Inferior parietal cortex (tissue), 1 donor: ENCODE measurements at regions not wholly inside any gene's neighbourhood (a gene's known extent, or its start where the extent isn't known, plus 50 kb on each side); places are given as distances from the start of the nearest gene placed in this dataset.
"Not testable (repeated sequence)": the region's sequence is repeated elsewhere in the genome, so short reads cannot be mapped to it uniquely, and the experiment has no call there.

Source experiments
- DNase-seq: peaks from one replicate; pipeline ENCODE4 v3.0.0-alpha.2; 2016; ENCODE audit errors: extremely low spot score

DNA sequence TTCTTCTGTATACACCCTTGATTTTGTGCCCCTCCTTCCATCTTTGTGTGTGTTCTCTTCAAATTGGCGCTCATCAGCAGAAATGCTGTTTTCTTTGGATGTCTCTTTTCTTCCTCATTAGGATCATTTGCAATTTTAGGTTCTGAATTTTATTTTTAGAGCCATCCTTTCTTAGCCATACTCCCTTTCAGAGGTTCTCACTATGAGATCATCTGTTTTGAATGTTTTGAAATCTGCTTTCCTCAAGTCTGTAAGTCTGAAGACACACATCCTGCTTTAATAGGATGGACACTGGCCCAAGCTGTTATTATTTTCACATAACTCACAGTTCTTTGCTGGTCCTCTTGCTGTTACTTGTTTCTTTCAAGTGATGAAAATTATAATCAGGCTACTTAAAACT is 124.8 kb downstream of the BDH1 start:
- DNase-seq = no peak

DNA sequence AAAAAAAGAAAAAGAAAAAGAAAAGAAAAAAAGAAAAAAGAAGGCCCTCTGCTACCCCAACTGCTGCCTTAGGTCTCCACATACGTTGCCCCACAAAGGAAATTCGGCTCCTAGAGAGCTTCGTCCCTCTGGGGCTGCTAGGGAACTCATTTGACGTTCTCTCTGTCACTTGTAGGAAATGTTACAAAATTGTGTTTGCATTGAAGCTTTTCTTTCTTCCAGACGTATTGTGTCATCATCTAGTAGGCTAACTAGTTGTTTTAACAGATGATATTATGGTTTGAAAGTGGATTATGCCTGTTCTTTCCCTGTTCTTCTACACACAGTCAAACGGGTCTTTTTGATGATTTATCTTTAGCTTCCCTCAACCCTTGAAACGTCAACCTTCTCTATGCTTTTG is 125.3 kb downstream of the BDH1 start:
- no peak for DNase-seq

DNA sequence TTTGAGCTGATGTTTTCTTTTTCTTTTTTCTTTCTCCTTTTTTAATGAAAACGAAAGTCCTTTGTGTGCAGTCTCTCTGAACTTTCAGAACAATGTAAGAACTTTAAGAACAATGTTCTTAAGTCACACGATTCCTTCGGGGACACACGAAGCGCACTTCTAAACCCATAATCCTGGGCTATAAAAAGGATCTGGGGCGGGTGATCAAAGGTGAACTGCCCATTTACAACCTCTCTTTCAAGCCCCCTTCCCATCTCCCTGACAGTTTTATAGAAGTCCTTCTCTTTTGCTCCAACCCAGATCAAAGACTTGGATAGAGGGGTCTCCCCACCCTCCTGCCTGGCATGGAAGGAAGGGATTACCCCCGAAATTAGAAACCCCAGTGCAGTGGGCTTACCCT is 126.8 kb downstream of the BDH1 start:
- no peak for DNase-seq

DNA sequence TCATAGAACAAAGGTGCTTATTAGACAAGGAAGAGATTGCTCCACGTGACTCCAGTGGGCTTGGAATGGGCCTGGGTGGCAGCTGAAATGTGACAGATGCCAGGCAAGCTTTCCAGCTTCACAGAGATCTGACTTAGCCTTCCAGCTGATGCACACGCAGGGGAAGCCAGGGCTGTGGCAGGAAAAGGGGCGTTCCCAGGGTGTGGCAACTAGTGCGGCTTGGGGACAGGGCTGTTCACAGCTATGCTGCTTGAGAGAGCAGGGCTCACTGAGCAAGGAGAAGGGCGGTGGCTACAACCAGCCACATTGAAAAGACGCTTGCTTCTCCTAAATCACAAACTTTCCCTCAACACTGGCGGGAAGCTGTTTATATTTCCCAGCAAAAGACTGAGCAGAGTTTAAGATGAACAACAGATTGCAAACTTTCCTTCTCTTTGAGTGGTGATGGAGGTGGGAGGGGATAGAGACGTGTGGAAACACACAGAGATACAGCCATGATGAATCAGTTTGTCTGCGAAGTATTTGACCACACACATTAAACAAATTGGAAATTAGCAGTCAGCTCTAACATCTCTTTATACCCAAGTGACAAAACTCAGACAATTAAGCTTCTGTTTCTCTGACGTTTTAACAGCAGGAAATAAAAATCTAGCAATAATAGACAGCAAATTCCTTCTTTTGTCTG is 127.5 kb downstream of the BDH1 start:
- no peak for DNase-seq

DNA sequence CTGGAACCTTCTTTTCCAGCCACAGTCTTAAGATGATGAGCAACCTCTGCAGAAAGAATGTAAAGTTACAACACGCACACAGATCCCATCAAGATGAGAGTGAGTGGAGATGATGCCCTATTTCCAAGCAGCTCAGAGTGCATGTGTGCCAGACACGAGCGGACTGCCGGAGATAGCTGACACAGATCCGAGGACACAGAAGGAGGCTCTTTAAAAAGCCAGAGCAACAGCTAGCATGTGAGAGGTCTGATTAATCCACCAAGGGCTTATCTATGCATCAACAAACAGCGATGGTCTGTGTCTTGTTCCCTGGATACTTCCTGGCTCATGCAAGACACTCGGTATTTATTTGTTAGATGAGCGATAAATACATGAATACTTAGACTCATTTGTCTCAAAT is 128.6 kb upstream of the DLG1 start:
- no peak for DNase-seq

DNA sequence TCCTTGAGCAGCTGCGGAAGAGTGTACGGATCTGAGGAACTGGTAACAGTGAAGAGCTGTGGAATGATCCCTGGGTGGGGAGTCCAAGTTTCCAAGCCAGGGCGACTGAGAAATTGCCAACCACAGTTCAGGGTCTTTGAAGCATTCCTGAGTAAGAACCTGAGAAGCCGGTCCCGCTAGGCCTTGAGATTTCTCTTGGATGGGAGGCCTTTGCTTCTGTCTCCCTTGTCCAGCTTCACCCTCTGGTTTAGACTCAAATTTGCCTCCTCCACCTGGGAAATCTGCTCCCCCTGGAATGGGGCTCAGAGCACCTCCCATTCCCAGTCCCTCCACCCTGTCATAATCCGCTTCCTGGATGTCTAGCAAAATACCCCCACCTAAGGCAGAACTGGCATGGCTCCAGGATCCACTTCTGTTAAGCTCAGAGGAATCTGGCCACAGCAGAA is 127.7 kb upstream of the DLG1 start:
- no peak for DNase-seq

DNA sequence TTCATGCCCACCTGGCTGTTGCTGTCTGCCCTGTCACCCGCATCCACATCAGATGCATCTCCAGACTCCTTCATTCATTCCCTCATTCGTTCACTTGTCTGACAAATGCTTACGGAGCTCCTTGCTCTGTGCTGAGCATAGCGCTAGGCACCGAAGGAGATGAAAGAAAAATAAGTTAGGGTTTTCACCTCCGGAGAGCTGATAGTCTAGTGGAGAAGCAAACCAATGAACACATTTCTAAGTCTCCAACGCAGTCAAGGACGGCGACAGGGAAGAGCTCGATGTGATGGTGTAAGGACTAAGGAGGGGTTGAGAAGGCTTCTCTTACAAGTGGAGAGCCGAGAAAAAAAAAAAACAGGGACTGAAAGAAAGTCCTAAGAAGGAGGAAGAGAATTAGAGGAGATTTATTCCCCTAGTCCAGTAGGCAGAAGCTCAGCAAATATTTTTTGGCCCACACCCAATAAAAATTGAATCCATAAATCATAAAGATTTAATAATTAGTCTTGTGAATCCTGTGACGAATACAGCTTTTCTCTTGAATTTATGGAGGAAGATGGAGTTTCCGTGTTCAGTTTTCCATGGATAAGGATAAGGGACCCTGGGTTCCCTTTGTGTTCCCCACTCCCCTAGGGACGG is 127.2 kb upstream of the DLG1 start:
- DNase-seq = no peak

DNA sequence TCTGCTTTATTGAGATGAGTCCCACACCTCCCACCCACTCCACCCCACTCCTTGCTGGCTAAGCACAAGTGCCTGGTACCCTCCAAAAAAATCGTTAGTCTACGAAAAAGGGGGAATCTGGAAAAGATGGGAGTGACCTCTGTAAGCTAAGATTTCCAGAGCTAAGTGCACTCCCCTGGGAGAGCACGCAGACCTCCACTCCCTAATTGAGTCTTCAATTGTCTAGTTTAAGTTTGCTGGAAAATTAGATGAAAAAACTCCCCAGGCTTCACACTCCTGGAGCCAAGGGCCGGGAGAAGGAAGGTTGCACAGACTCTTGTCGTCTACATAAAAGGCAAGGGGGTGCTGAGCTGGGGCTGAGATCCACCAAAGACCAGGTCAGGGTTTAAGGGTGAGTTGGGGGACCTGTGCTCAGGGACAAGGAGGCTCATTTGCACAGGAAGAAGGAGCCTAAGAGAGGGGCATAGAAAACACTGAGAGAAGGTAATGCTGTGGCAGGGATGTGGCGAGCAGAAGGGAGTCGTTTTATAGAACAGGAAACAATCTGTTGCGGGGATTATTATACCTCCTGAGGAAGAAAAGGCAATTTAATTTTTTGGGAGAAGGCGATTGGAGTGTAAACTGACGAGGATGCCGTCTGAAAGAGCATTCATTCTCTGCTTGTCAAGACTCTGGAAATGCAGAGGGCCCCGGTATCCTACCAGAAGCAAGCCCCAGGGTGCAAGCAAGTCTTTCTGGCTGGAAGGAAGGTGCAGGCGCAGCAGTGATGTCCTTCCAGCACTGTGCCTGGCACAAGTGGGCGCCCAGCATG is 126.5 kb upstream of the DLG1 start:
- DNase-seq = no peak

DNA sequence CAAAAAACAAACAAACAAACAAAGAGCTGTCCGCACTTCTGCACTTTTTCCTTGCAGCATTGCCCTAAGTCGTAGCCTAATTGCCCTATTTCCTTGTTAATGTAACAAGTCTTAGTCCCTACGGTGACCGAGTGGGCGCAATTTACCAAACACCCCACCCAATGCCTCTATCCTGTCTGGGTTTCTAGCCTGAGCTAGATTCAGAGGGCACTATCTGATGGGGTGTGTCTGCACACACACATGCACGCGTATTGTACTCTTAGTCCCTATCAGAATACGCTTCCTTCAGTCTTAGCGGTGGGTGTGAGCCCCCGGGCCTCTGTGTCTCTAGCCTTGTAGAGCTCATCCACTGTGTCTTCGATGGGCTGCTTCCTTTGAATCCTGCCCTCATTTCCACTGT is 125.9 kb upstream of the DLG1 start:
- no peak for DNase-seq

DNA sequence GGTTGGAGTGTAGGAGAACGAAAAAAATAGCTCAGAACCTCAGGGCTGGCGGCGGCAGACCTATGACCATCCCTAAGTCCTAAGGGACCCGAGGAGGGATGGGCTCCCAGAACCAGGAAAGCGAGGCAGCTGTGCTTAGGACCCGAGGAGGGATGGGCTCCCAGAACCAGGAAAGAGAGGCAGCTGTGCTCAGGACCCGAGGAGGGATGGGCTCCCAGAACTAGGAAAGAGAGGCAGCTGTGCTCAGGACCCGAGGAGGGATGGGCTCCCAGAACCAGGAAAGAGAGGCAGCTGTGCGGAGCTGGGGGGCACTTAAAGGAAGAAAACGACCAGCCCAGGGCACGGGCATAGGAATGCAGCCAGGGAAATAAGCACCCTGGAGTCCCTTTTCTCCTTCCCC is 125.0 kb upstream of the DLG1 start:
- no peak for DNase-seq

DNA sequence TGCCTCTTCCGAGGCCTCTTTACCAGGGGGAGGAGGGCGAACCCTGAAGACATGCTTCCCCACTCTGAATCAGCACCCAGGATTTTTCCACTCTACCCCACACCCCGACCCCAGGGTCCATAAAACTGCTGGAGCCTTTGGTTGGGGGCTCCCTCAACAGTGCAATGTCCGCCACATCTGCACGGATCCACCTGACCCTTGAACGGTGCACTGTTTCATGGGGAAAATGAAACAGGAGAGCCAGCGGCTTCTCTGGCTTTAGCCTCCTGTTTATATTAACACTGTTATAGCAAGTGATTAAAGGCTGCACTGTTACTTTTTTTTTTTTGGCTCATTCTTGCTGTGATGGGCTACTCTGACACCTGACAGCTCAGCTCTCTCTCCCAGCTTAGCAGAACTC is 124.1 kb upstream of the DLG1 start:
- DNase-seq = no peak

DNA sequence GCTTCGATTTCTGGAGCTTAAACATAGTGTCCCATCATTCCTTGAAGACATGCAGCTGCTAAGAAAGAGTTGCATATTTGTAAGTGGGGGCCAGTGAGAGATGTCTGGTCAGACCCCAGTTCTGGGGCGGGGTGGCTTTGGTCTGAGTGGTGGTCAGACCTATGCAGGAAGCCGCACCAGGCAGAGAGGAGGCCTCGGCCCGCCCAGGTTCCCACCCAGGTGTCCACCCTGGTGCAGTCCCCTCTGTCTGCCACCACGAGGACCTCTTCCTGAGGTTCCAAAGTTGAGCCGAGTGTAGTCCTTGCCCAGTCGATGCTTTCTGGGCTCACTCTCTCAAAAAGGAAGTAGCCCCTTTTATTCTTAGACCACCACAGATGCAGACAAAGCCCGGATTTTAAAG is 122.6 kb upstream of the DLG1 start:
- DNase-seq = no peak

DNA sequence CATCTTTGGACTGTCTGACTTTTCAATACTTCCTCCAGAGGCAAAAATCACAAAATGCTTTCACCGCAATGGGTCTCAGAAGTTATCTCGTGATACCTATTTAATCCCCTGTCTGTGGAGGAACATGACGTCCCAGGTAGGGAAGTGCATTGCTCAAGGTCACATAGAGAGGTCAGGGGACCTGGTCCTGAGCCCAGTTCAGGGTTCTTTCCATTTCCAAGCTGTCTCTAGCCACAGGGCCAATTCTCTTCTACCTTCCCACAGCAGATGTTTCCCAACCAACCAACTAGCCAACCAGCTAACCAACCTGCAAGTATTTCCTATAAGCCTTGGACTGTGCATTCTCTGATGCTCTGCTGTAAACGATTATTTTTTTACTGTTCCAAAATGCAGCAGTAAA is 122.2 kb upstream of the DLG1 start:
- DNase-seq = no peak

DNA sequence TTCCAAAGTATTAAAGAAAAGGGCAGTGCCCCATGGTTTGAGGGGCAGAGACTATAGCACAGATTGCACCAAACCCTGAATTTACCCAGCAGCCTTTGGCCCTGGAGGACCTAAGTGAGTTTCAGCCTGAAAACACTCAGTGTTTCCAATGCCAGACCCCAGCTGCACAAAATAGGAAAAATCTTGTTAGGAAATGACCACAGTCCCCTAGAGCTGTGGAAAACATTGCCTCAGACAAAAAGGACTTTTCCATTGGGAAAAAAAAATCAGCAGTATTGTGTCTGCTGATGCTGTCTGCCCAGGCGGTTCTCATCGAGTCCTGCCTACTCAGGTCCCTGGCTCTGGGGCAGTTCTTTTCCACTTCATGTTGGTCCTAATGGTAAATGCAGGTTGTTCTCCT is 121.7 kb upstream of the DLG1 start:
- no peak for DNase-seq

DNA sequence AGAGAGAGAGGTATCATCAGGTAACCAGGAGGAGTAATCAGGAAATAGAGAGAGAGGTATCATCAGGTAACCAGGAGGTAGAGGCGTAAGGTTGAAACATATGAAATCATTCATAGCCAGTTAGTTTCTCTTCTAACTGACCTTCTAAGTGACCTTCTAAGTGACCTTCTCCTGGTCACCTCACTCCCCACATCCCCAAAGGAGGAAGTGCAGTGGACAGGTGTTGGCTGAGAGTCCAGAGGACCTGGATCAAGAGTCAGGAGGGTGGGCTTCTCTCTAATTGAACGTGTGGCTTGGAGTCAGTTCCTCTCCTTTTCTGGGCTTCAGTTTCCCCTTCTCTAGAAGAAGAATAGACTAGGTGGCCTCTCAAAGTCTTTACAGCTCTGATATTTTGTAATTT is 121.3 kb upstream of the DLG1 start:
- DNase-seq = no peak

DNA sequence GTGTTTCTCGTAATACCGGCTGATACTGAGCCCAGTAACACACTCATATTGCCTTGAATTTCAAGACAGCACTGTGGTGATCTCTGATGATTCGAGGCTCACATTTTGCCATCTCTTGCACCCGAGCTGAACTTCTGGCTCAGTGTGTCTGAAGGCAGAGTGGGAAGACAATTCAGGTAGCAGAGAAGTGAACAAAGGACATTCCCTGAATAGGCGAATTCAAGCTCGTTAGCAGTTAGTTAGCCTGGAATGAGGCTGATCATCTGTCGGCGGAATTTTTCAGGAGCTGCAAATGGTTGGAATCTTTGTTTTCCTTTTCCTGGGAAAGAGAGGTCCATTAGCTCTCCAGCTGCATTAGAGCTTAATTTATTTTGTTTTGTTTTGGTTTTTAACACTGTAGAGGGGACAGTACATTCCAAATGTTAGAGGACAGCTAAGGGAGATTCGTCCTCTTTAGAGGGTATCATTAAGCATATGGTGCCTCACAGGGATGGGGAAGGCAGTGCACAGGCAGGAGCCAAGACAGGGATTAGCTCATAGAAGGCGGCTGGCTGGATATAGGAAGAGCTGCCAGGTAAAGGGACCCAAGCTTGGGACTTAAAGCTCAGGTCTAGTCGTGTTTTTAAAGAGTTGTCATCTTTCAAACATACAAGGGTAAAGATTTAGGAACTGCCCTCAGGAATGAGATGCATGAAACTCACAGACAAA is 119.7 kb upstream of the DLG1 start:
- DNase-seq = no peak

DNA sequence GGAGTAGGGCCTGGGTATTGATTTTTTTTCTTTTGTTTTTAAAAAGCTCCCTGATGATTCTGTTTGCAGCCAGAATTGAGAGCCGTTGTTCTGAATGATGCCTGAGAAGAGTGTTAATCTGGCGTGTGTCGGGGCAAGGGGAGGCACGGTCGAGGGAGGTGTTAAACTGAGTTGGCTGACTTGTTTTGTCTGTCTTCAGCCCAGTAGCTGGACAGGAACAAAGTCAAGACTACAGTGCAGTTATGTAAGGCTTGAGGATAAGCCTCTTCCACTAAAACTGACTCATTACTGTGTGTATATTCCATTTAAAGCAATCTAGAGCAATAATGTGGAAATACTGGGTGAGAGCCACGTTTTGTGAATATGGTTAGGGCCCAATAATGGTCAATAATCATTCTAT is 119.0 kb upstream of the DLG1 start:
- DNase-seq = no peak

DNA sequence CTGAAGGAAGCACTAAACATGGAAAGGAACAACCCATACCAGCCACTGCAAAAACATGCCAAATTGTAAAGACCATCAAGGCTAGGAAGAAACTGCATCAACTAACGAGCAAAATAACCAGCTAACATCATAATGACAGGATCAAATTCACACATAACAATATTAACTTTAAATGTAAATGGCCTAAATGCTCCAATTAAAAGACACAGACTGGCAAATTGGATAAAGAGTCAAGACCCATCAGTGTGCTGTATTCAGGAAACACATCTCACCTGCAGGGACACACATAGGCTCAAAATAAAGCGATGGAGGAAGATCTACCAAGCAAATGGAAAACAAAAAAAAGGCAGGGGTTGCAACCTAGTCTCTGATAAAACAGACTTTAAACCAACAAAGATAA is 113.5 kb upstream of the DLG1 start:
- not testable (repeated sequence) for DNase-seq

DNA sequence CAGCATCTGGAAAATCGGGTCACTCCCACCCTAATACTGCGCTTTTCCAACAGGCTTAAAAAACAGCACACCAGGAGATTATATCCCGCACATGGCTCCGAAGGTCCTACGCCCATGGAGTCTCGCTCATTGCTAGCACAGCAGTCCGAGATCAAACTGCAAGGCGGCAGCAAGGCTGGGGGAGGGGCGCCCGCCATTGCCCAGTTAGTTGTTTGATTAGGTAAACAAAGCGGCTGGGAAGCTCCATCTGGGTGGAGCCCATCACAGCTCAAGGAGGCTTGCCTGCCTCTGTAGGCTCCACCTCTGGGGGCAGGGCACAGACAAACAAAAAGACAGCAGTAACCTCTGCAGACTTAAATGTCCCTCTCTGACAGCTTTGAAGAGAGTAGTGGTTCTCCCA is 111.8 kb upstream of the DLG1 start:
- DNase-seq = not testable (repeated sequence)

DNA sequence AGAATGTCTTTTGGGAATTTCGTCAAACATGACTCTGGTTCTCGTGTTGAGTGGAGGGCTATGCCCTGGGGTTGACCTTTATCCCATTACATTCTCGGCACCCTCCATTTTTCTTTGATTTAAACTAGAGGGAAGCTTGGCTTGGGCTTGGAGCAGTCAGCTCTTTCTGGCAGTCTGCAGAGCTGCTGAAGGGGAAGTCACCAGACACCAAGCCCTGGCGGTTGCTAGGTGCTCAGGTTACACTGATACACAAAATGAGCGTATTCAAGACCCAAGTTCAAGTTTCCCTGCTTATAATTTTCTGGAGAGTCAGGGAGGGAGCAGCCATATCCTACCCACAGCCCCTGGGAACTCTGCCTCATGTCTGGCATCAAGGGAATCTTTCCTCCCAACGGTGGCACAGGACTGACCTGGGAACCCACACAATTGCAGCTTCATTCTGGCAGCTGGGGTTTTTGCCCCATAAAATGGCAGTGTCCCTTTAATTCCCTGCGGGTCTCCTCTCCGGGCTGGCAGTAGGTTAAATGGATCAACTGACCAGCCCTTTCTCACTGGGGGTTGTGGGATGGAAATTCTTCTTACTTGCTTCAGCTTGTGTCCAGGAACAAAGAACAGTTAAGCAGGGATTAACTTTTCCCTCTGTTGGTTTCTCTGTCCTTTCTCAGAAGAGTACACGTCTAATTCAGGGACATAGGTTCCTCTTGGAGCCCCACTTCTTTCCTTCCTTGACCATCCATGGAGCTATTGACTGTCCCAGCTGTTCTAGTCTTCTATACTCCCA is 110.0 kb upstream of the DLG1 start:
- no peak for DNase-seq

DNA sequence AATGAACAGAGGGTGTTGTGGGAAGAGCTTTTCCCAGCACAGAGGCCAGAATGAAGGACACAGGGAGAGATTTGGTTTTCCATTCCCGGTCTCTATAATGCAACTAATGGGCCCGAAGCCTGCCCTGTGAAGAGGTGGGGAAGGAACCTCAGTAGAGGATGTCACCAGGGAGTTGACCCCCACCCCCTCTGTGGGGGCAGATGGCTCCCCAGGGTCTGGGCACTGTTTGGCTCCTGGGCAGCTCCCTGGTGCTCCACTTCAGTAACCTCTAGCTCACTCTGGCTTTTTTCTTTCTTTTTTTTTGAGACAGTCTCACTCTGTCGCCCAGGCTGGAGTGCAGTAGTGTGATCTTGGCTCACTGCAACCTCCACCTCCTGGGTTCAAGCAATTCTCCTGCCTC is 109.1 kb upstream of the DLG1 start:
- no peak for DNase-seq

DNA sequence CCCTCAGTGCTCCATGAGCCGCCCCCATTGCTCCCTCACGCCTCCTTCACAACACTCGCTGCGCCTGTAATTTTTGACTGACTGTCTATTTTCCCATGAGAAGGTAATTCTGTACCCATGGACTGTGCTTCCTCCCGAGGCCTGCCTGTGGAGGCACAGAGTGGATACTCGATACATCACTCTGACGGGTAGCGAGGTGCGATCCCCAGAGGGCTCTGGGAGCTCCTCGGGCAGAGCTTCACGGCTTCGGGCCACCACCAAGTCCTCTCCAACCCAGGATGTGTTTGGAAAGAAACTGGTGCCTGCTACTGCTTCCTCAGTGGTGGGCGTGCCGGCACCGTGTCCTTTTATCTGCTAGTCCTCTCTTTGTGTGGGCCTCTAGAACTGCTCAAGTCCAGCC is 108.6 kb upstream of the DLG1 start:
- DNase-seq = no peak
